ENCODE measurements at regions not wholly inside any gene's neighbourhood (a gene's known extent, or its start where the extent isn't known, plus 50 kb on each side); places are given as distances from the start of the nearest gene placed in this dataset.

DNA sequence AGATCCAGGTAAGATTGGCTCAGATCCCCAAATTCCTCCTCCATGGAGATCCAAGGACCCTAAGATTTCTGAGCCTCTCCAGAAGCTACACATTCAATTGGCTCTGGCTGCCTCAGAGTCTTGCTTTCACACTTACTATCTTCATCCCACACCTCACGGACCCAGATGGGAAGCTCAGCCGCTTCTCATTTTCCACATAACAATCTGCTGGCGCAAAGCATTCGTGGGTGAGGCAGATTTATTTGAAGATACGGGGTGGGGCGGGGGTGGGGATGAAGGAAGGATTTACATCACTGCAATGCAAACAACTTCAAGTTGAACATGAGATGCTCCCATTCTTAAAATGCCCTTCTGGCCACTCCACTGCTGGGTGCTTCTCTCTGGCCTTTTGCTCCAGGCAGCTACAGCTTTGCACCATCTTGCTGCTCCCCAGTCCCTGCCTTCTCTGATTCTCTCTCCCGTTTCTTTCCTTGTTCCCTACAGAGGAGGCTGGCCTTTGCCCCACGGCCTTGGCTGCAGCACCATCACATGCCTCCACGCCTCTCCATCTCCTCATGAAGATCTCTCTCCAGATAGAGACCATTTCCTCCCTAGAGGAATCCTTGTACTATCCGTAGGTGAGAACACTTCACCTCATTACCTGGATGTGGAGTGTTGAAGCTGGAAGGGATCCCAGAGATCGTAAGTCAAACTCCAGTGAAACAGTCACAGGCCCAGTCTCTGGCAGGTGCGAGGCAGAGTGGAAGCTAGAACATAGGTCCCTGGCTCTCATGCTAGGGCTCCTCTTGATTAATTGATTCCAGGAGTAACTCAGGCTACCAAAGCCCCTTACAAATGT lies 175.9 kb downstream of the RPLP1 start:
- Histone ChIP-seq H3K27me3 (no peaks in the 10 kb centered on the region), H3K4me3 (no peak overlapping the region), H3K27ac (no peak overlapping the region), H3K4me1 (no peaks in the 10 kb centered on the region), H3K36me3 (replicated peaks in 1 of 2; ENCODE audit: insufficient read depth in 1 of 2, low read depth in 2 of 2) (no peaks in the 10 kb centered on the region), H3K9me3 (no peaks in the 10 kb centered on the region)
- DNase-seq (no peak), ATAC-seq (no peak)
- no peak for TF ChIP-seq POLR2A (IDR thresholded peaks at IDR 0.05)
- TF ChIP-seq, protein P1, sequence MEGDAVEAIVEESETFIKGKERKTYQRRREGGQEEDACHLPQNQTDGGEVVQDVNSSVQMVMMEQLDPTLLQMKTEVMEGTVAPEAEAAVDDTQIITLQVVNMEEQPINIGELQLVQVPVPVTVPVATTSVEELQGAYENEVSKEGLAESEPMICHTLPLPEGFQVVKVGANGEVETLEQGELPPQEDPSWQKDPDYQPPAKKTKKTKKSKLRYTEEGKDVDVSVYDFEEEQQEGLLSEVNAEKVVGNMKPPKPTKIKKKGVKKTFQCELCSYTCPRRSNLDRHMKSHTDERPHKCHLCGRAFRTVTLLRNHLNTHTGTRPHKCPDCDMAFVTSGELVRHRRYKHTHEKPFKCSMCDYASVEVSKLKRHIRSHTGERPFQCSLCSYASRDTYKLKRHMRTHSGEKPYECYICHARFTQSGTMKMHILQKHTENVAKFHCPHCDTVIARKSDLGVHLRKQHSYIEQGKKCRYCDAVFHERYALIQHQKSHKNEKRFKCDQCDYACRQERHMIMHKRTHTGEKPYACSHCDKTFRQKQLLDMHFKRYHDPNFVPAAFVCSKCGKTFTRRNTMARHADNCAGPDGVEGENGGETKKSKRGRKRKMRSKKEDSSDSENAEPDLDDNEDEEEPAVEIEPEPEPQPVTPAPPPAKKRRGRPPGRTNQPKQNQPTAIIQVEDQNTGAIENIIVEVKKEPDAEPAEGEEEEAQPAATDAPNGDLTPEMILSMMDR (IDR thresholded peaks at IDR 0.05) = no peak
- intact Hi-C loops (cut with DNase I) = no loop called here
- 87% methylated on average over 12 of the region's 12 CpGs for WGBS, 2 donors

DNA sequence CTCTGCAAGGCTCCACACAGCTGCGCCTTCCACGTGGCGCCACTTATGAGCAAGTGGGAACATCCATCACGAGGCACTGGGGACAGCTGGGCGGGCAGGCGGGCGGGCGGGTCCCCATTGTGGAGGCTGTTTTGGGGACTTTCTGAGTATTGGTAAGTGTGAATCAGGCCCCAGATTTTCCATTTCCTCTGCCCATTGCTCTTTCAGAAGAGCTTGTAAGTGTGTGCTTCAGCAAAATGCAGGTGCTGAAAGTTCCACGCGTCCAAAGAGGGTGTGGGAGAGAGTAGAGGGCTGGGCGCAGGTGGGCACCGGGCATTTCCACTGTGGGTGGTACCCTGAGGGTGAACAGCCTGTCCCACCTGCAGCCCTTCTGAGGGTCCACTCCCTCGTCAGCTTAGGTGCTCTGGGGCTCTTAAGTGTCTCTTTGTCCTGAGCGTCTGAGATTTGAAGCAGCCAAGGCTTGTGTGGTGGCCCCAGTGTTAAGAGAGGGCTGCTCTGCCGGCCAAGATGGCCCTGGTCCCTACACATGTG lies 177.1 kb downstream of the RPLP1 start:
- no peaks in the 10 kb centered on the region for H3K9me3 ChIP-seq
- no peak for DNase-seq
- no peak overlapping the region for H3K4me3 ChIP-seq
- WGBS, 2 donors = 93% methylated on average over 5 to 15 of the region's 15 CpGs
- H3K27ac ChIP-seq = no peak overlapping the region
- H3K4me1 ChIP-seq = no peaks in the 10 kb centered on the region
- intact Hi-C loops (cut with DNase I) = no loop called here
- H3K36me3 ChIP-seq (replicated peaks in 1 of 2; ENCODE audit: insufficient read depth in 1 of 2, low read depth in 2 of 2) = no peaks in the 10 kb centered on the region
- TF ChIP-seq, protein P1 (IDR thresholded peaks at IDR 0.05) = no peak
- TF ChIP-seq POLR2A (IDR thresholded peaks at IDR 0.05) = no peak
- no peak for ATAC-seq
- H3K27me3 ChIP-seq = no peaks in the 10 kb centered on the region

DNA sequence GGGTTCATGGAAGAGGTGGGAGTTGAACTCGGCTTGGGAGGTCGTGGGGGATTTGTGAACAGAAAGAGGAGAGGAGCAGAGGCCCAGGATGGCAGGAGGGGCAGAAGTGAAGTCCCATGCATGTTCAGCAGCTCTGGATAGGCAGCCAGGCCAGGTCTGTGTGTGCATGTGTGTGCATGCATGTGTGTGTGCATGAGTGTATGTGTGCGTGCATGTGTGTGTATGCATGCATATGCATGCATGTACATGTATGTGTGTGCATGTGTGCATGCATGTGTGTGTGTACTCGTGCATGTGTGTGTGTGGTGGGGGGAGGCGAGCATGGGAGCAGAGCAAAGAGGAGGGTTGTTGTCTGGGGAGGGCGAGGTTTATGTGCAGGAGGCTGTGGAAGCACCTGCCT lies 178.4 kb downstream of the RPLP1 start:
- H3K27ac ChIP-seq = no peak overlapping the region
- H3K36me3 ChIP-seq (replicated peaks in 1 of 2; ENCODE audit: insufficient read depth in 1 of 2, low read depth in 2 of 2) = no peaks in the 10 kb centered on the region
- WGBS, 2 donors = 80 to 86% methylated on average over 6 of the region's 6 CpGs
- no peak for DNase-seq
- intact Hi-C loops (cut with DNase I) = no loop called here
- TF ChIP-seq, protein P1 (IDR thresholded peaks at IDR 0.05) = no peak
- no peak for TF ChIP-seq POLR2A (IDR thresholded peaks at IDR 0.05)
- no peaks in the 10 kb centered on the region for H3K27me3 ChIP-seq
- ATAC-seq = no peak
- H3K4me3 ChIP-seq = no peak overlapping the region
- no peaks in the 10 kb centered on the region for H3K9me3 ChIP-seq
- no peaks in the 10 kb centered on the region for H3K4me1 ChIP-seq

DNA sequence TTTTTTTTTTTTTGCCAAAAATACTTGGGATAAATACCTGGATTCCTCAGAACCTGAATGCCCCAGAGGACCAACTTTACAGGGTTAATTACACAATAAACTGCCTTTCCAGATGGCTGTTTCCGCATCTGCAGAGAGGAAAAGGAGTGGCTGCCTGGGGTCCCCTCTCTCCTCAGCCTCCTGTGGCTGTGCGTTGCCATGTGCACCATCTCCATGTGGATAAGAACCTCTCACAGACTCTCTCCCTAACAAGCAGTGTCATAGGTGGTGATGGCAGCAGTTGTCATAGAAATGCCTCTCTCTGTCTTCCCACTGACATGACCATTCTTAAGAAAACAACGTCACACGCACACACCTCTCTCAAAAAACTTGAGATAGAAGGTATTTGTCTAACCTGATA lies 179.4 kb downstream of the RPLP1 start:
- no peak for DNase-seq
- Histone ChIP-seq H3K27me3 (no peaks in the 10 kb centered on the region), H3K9me3 (no peaks in the 10 kb centered on the region), H3K36me3 (replicated peaks in 1 of 2; ENCODE audit: insufficient read depth in 1 of 2, low read depth in 2 of 2) (no peaks in the 10 kb centered on the region), H3K4me1 (no peaks in the 10 kb centered on the region), H3K27ac (no peak overlapping the region), H3K4me3 (no peak overlapping the region)
- TF ChIP-seq POLR2A (IDR thresholded peaks at IDR 0.05) = no peak
- TF ChIP-seq, protein P1 (IDR thresholded peaks at IDR 0.05) = no peak
- no peak for ATAC-seq
- 69 to 87% methylated on average over 4 of the region's 4 CpGs for WGBS, 2 donors
- intact Hi-C loops (cut with DNase I) = no loop called here

DNA sequence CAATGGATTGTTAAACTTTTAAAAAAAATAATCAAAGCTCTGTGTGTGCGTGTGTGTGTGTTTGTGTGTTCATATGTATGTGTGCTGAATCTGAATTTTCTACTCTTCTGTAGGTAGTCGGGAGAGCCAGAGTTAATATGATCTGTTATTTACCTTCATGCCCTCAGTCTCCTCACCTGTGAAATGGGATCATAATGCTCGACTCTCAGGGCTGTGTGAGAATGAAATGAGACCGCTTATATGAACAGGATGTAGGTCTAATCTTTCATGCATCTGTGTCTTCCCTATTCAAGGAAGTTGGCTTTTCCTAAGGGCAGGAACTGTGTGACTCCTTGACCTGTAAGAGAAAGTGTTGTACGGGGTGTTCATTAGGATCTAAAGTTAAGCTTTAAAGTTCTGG lies 182.2 kb downstream of the RPLP1 start:
- Histone ChIP-seq H3K4me1 (no peaks in the 10 kb centered on the region), H3K27ac (no peak overlapping the region), H3K4me3 (no peak overlapping the region), H3K36me3 (replicated peaks in 1 of 2; ENCODE audit: insufficient read depth in 1 of 2, low read depth in 2 of 2) (no peaks in the 10 kb centered on the region), H3K27me3 (no peaks in the 10 kb centered on the region), H3K9me3 (no peaks in the 10 kb centered on the region)
- no peak for TF ChIP-seq POLR2A (IDR thresholded peaks at IDR 0.05)
- TF ChIP-seq, protein P1 (IDR thresholded peaks at IDR 0.05) = no peak
- WGBS, 2 donors = 85% methylated on average over 5 of the region's 5 CpGs
- no peak for DNase-seq
- intact Hi-C loops (cut with DNase I) = no loop called here
- no peak for ATAC-seq
